HG03175 (cell line): ENCODE measurements at regions not wholly inside any gene's neighbourhood (a gene's known extent, or its start where the extent isn't known, plus 50 kb on each side); places are given as distances from the start of the nearest gene placed in this dataset.
"Not testable (repeated sequence)": the region's sequence is repeated elsewhere in the genome, so short reads cannot be mapped to it uniquely, and the experiment has no call there.

ENCODE experiments used
- ATAC-seq: cut with Tn5 transposase; IDR thresholded peaks from one replicate; pipeline ENCODE4 v1.9.1; 2021; ENCODE audit warnings: mild to moderate bottlenecking, moderate library complexity; ENCODE audit not compliant: unreplicated experiment

DNA sequence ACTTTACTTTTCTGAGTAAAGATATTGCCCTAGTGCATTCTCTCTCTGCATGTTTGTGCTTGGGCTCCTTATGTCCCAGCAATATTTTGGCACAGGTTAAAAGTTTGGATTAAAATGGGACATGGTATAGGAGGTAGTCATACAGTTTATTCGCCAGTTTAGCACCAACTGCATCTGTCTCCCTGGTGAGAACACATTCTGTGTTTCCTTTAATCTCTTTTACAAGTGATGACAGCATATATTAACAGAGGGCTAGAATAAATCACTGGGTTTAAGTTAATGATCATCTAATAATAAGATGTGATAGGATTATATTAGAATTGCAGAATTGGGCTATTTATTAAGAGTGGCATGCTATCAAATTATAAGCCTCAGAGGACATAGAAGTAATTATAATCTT, 550.1 kb downstream of the LRRC70 start:
- ATAC-seq, result no peak

DNA sequence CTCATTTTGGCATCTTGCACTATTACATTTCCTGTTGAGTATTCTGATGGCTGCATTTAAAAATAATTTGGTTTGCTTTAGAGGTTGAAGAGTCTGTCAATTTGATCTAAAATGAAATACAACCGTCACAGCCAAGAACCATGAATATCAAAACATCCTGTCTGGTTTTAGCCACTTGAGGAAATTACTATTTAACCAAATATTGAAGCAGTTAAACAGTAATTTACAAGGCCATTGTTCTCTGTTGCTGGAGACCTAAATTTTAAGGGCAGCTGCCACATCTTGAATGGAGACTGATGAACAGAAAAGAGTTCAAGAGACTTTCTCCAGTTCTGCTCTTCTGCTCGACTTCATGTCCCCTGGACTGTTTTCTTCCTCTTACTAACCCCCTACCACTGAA, 549.4 kb downstream of the LRRC70 start:
- peak; percentile 66 for ATAC-seq

DNA sequence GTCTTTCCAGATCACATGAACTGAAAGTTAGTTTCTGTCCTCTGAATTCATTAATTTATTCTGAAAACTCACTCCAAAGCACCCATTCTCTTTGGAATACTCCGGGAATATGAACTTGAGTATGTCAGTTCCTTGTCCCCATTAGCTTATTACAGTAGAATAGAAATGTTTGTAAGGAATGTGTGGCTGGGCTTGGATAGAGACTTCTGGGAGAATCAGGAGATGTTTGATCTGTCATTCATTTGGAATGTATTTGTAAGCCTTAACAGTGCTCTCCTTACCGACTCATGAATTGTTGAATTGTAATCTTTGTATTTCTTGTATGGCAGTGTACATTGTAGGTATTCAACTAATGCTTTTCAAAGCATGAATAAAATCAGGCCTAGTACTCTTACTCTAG, 548.4 kb downstream of the LRRC70 start:
- no peak for ATAC-seq

DNA sequence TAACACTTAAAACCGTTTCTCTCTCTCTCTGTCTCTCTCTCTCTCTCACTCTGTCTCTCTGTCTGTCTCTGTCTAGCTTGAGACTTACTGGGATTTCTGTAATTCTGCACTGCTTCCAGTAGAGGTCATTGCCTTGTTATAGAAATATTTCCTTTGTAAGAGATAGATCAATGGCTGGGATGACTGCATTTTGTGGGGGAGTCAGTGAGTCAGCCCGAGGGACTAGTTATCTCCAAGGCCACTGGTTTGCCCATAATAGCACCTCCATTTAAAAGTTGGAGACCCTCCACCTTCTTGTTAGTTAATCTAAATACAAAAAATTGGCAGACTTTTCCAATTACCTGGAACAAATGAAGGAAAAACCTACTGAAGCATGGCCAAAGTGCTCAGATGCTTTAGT, 547.2 kb downstream of the LRRC70 start:
- peak; percentile 71 for ATAC-seq

DNA sequence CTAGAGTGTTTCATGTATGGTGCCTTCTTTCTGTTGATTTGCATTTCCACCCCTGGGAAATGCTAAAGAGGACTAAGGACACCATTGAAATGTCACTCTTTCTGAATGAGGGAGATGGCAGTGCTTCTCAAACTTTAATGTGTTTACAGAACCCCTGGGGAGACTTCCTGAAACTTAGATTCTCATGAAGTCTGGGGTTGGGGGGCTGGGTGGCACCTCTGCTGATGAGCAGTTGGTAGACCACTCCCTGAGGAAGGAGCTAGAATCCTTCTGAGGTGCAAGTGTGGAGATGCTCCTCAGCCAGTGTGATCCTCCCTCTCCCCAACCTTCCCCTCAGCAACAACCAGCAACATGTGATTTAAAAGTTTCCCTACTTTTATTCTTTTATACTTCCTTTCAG, 546.8 kb downstream of the LRRC70 start:
- no peak for ATAC-seq

DNA sequence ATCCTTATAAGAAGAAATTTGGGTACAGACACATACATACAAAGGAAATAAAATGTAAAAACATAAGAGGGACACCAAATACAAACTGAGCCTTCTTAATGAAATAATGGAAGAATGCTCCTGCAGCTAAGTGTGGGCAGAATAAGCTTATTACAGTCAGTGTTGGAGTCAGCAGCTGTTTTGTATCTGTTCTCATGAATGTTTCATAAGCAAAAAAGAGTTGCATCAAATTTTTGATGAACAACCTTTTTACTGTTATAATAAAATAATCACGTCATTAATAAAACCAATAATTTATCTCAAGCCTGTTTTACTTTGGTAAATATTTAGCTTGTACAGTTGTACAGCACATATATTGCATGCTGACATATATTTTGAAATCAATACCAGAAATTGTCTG, 545.6 kb downstream of the LRRC70 start:
- ATAC-seq, result no peak

DNA sequence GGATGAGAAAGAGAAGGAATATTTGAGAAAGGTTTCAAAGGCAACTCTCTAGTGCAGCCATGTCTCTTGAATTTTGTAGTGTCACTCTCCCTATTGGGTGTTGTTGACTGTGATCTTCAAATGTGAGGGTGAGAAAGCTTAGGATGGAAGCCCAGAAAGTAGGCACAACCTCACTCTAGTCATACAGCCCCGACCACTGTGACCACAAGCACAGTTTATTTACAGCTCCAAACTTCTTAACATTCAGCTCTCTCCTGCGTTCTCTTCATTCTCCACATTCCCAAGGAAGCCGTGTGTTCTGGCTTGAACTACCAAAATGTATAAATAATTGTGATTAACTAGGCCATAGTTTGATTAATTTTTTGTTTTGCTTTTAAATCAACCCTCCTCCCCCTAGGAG, 542.9 kb downstream of the LRRC70 start:
- ATAC-seq, result no peak

DNA sequence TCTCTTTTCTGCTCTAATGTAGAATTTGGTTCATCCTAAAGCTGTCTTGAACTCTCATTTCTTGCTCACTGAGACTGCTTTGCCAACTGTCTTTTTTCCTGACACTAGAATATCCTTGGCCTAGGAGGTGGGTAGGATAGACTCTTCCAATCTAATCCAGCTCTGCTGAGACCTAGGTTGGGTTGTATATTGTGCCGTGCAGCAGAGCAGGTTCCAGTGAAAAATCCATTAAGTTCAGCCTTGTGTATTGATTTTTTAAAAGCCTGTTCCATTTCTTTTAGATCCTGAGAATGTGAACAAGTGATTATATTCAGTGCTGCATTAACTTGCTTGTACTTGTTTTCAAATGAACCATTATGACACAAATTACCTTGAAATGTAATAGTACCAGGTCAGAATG, 539.6 kb downstream of the LRRC70 start:
- ATAC-seq, result no peak

DNA sequence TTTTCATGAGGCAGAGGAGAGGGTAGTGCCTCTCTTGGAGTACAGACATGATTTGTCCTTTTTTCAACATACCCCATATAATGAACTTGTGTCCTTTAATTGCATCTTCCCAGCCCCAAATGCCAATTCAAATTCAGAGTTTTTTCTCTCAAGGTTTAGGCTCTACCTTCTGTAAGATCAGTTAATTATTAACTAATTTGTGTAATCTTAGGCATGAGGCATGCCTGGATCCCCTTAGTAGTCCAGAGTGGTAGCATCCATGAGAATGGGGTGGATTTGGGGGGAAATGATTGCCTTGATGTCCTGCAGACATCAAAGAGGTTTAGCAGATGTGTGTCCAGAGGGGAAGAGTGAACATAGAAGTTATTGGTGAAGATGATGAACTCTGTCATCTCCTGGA, 533.3 kb downstream of the LRRC70 start:
- ATAC-seq, result no peak

DNA sequence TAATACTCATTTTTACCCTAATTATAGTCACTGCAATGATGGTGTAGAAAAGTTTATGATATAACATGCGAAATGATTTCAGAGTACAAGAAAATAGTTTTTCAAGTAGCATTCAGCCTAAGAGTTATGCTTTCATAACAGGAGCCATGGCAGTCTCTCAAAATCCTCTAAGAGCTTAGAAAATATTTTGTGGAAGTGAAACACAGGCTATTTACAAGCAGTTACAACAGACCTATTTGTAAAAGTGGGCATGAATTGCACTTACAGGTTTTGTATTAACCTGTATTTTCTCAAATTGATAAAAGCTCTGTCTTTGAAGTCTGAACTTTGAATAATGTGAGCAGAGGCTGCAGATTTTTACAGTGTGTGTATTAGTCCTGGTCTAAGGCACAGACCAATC, 523.3 kb downstream of the LRRC70 start:
- no peak for ATAC-seq

DNA sequence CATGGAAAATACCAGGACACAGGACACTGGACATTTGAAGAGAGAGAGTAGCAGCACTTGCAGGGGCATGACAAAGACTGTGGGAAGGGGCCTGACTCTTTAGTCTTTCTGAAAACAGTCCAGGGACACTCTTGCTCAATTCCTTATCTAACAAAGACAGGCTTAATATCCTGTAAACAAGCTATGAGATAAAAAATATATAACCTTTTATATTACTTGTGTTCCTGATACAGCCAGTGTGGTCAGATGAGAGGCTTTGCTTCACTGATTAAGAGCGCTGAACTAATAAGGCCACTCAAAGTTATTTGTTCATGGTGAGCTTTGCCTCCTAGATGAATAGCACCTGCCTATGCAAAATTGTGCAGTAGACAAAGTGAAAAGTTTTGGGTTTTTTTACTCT, 518.7 kb downstream of the LRRC70 start:
- ATAC-seq, result no peak

DNA sequence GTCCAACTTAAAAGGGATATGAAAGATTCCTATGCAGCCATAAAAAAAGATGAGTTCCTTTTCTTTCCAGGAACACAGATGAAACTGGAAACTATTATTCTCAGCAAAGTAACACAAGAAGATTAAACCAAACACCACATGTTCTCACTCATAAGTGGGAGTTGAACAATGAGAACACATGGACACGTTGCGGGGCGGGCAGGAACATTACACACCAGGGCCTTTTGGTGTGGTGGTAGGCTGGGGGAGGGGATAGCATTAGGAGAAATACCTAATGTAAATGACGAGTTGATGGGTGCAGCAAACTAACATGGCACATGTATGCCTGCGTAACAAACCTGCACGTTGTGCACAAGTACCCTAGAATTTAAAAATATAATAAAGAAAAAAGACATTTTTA, 516.1 kb downstream of the LRRC70 start:
- ATAC-seq, result no peak

DNA sequence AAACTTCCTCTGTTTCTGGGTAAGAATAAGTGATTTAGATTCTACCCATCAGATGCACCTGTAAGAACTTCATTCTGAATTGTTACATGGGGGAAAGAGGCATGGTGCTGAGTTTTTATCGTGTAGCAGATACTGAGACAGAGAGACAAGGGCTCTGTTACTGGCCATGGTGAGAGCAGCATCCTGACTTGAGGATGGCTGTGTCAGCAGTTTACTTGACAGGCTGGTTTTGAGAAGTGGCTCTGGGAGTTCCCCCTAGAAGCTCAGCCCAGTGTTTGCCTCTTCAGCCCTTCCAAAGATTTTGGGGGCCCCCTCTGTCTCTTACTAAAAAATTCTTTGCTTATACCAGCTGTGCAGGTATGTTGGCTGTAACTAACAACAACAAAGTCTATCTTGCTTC, 510.5 kb downstream of the LRRC70 start:
- no peak for ATAC-seq

DNA sequence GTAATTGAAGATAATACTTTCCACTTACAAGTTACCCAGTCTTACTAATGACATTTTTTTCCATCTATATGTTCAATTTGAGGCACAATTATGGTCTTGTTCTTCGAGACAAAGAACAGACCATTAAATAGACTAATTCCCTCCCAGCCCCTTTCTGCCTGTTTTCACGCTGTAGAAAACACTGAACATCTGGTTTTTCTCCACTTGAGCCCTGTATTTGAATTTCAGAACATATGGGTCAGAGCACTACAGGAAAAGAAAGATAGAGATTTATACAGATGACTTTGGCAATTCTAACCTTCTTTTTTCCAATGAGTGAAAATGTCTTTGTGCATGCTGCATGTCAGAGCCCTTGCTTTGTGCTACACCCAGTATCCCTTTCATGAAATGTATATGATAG, 506.9 kb downstream of the LRRC70 start:
- ATAC-seq, result no peak

DNA sequence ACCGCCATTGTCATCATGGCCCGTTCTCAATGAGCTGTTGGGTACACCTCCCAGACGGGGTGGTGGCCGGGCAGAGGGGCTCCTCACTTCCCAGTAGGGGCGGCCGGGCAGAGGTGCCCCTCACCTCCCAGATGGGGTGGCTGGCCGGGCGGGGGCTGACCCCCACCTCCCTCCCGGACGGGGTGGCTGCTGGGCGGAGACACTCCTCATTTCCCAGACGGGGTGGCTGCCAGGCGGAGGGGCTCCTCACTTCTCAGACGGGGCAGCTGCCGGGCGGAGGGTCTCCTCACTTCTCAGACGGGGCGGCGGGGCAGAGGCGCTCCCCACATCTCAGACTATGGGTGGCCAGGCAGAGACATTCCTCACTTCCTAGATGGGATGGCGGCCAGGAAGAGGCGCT, 505.1 kb downstream of the LRRC70 start:
- not testable (repeated sequence) for ATAC-seq

DNA sequence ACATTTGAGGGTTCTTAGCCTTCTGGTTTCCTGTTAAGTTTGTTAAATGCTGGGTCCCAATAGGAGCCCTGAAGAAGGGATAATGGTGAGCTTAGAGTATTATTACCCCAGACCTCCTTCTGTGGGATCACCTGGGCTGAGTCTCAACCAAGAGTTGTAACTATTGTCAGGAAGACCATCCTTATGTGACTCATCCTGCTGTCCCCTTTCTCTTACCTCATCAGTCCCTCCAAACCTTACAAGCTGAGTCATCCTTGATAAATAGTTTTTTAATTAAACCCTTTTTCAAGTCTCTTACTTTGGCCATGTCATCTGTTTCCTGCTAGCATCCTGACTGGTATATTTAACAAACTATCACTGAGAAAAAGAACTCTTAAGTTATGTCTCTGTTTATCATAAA, 502.8 kb downstream of the LRRC70 start:
- no peak for ATAC-seq

DNA sequence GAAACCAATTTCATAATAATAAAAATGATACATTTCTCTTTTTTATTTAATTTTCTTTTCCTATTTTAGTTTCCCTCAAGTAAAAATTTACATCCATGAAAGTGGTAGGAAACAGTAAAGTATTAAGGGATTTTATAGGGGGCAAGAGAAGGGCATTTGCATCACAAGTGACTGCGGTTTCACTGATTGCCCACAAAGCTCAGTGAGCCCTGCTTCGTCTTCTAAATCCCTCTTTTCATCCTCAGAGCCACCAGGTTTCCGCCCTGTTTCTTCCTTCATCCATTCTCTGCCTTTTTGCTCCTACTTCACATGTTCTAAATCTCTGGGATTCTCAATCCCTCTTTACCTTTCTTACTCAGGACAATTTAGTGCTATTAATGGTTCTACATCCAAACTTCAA, 491.4 kb downstream of the LRRC70 start:
- ATAC-seq, result no peak

DNA sequence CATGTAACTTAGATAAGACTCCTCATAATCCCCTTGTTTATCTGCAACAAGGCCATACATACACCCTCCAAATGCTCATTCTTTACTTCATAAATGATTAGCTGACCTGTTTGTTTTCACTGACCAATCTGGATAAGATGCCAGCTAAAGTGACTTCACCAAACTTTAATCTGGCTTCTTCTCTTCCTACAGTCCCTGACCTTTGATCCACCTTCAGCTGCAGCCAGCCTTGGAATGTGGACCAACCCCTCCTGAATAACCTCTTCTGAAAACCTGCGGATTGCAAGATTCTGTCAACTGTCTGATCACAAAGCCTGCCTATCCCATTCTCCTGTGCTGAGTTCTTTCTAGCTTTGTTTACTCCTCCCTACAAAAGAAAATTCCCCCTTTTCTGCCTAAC, 476.8 kb downstream of the LRRC70 start:
- no peak for ATAC-seq

DNA sequence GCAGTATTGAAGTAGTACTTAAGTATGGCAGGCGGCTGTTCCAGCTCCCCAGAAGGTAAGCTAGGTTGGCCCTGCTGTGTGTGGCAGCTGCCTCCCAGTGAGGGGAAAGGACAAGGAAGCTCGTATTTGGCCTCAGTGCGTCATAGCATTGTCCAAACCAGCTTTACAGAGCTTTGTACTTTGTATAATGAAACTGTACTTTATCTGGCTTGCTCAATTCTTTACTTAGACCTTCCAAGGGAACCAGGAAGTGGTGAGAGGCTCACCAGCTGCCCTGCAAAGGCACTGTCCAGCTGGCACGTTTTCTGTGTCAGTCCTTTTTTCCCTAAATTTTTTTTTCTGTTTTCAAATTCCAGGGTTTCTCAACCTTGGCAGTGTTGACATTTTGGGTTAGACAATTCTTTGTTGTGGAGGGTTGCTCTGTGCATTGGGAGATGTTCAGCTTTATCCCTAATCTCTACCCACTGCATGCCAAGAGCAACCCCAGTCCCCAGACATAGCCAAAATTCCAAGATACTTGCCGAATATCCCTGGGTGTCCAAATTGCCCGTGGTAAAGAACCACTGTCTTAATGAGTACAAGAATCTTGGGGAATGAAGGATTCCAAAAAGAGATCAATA, 474.5 kb downstream of the LRRC70 start:
- ATAC-seq, result no peak

DNA sequence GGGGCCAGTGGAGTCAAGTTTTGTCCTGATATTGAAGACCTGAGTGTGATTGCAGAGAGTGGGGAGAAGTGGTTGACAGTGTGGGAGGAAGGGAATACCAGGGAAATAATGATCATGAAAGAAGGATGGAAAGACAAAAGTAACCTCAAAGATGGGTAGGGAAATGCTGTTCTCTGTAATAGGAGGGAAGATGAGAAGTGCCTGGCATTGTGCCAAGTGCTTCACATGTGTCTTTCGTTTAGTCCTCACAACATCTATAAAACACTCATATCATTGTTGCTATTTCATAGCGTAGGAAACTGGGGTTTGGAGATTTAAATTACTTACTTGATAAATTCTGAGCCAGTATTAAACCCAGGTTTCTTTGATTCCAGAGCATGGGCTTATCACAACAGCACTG, 472.3 kb downstream of the LRRC70 start:
- ATAC-seq, result no peak

DNA sequence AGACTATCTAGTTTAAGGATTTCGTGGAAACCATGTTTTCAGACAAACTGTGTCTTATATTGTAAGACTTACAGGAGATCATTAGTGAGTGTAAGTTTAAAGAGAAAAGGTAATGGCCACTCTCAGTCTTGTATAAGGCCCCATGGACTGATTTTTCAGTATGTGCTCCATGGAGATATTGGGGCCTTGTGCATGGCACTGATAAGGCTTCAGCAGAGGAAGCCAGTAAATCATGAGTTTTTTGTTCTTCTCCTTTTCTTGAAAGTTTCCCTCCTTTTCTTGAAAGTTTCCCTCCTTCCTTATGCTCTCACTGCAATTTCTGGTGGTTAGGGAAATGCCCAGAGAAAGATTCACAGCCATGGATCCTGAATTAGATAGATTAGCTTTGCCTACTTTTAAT, 471.3 kb downstream of the LRRC70 start:
- ATAC-seq, result no peak

DNA sequence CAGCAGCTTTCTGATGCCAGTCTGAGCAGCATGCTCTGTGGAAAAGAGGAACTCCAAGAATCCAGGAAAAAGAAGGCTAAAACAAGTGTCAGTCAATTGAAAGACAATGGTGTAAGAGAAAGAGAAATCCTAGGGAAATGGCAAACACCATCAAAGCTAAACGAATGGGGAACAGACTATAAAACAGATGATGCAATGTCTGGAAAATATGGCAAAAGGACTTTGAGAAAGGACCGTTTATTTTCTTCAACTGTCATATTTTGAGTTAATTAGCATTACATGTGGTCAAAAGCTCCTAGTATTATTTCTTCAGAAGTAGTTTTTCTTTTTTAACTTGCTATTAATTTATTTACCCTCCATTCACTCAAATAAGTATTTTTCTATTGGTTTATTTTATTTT, 465.2 kb downstream of the LRRC70 start:
- no peak for ATAC-seq

DNA sequence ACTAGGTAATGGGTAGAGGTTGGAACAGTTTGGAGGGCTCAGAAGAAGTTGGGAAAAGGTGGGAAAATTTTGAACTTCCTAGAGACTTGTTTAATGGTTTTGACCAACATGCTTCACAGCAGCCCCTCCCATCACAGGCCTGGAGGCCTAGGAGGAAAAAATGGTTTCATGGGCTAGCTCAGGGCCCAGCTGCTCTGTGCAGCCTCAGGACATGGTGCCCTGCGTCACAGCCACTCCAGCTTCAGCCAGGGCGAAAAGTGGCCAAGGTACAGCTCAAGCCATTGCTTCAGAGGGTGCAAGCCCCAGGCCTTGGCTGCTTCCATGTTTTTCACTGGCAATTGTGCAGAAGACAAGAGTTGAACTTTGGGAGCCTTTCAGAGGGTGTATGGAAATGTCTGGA, 453.7 kb downstream of the LRRC70 start:
- no peak for ATAC-seq

DNA sequence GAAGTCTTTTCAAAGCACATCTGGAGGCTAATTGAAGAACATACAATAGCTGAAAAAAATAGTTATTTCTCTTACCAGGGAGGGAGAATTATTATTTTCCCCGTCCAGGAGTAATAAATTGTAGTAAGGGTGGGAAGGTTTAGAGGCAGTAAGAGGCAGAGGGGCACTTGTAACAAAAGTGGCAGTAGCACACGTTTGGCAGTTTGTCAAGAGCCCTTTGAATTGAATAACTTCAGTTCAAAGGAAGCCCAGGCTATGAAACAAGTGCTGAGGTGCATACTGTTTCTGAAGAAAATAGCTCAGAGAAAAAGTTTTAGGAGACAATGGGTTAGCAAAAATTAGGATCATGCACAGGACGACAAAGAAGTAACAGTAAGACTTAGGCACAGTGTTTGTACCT, 451.3 kb downstream of the LRRC70 start:
- ATAC-seq, result no peak
